CD4-positive, alpha-beta T cell treated with Interleukin-1 beta for 1 hour (primary cell): ENCODE measurements at regions not wholly inside any gene's neighbourhood (a gene's known extent, or its start where the extent isn't known, plus 50 kb on each side); places are given as distances from the start of the nearest gene placed in this dataset.
"Not testable (repeated sequence)": the region's sequence is repeated elsewhere in the genome, so short reads cannot be mapped to it uniquely, and the experiment has no call there.

ENCODE experiments used
- DNase-seq, 2 donors: peaks; one replicate each; pipeline ENCODE4 v3.0.0-alpha.2; 2020 to 2022

- no peak for DNase-seq
Measured at GRCh38 chr2:16357188-16357587, 308.4 kb downstream of the CYRIA start.

GRCh38 chr2:16351541-16351940 is 314.1 kb downstream of the CYRIA start:
- no peak for DNase-seq

DNA sequence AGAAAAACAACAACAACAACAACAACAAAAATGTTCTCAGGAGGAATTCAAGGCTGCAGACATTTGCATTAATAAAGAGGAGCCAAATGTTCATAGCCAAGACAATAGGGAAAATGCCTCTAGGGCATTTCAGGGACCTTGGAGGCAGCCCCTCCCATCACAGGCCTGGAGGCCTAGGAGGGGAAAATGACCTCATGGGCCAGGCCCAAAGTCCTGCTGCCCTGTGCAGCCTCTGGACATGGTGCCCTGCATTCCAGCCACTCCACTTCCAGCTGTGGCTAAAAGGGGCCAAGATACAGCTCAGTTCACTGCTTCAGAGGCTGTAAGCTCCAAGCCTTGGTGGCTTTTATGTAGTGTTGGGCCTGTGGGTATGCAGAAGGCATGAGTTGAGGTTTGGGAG is 314.5 kb downstream of the CYRIA start:
- no peak for DNase-seq

DNA sequence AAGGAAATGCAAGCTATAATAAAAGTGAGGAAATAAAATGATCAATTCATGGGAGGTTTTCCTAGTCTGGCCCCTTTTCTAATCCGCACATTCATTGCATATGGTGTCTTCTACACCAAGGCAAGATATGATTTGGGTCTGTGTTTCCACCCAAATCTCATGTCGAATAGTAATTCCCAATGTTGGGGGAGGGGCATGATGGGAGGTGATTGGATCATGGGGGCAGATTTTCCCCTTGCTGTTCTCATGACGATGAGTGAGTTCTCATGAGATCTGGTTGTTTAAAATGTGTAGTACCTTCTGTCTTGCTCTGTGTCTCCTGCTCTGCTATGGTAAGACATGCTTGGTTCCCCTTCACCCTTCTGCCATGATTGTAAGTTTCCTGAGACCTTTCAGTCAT is 315.4 kb downstream of the CYRIA start:
- DNase-seq: no peak

- DNase-seq: no peak
Measured at GRCh38 chr2:16349811-16350210, 315.8 kb downstream of the CYRIA start.

- DNase-seq: no peak
Measured at GRCh38 chr2:16348821-16349515, 316.7 kb downstream of the CYRIA start.

- DNase-seq: no peak
Measured at GRCh38 chr2:16346671-16347070, 319.0 kb downstream of the CYRIA start.

- not testable (repeated sequence) for DNase-seq
Measured at GRCh38 chr2:16345231-16345630, 320.4 kb downstream of the CYRIA start.

- no peak for DNase-seq
Measured at GRCh38 chr2:16339206-16339605, 326.4 kb downstream of the CYRIA start.

GRCh38 chr2:16338026-16338425 is 327.6 kb downstream of the CYRIA start:
- DNase-seq: no peak

GRCh38 chr2:16336916-16337315 is 328.7 kb downstream of the CYRIA start:
- no peak for DNase-seq

- DNase-seq: no peak
Measured at GRCh38 chr2:16336491-16336890, 329.1 kb downstream of the CYRIA start.

DNA sequence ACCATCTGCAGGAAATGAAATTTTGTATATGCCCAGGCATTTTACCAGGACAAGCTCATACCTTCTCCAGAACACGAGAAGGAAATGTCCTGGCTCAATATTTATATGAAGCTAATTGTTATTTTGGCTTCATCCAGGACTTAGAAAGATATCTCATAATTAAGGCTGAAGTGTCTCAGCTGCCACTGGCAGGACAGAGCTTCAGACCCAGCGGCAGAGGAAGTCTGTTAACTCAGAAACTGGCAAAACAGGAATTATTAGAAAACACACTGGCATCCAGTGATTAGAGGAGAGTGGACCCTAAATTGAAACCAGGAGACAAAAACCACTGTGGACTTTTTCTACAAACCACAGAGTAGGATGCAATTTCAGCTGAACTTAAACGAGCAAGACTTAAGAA is 329.7 kb downstream of the CYRIA start:
- no peak for DNase-seq

- no peak for DNase-seq
Measured at GRCh38 chr2:16335604-16335930, 330.1 kb downstream of the CYRIA start.

GRCh38 chr2:16334886-16335603 is 330.6 kb downstream of the CYRIA start:
- DNase-seq: no peak

DNA sequence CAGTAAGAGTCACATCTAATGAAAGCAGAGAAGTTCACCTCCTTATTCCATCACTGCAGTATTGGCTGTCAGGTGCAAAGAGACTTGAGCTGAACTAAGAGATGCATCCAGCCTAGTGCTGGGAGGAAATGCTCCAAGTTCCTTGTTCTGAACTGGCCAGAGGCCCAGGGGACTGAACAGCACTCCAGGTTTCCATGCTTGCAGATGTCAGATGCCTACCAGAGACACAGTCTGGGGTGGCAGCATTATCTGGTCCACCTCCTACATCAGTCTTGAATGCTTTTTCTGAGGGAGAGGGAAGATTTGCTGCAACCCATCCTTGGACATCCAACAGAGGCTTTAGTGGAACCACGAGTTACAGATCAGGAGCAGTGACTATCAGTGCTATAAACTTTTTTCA is 331.3 kb downstream of the CYRIA start:
- no peak for DNase-seq

DNA sequence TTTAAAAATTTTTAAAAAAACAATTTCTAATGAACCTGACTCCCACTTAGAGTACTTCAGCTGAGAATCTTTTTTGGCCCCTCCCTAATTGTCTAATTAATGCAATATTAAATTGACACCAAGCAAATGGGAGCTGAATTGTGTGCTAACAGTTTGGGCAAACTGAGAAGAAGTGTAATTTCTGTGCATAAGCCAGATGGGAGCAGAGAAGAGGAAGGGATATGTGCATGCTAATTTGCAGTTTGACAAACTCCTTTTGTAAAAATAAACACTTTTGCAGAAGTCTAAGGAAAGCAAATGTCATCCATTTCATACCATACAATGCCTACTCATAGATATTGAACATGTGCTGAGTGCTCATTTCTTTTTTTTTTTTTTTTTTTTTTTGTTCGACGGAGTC is 332.0 kb downstream of the CYRIA start:
- DNase-seq: no peak

DNA sequence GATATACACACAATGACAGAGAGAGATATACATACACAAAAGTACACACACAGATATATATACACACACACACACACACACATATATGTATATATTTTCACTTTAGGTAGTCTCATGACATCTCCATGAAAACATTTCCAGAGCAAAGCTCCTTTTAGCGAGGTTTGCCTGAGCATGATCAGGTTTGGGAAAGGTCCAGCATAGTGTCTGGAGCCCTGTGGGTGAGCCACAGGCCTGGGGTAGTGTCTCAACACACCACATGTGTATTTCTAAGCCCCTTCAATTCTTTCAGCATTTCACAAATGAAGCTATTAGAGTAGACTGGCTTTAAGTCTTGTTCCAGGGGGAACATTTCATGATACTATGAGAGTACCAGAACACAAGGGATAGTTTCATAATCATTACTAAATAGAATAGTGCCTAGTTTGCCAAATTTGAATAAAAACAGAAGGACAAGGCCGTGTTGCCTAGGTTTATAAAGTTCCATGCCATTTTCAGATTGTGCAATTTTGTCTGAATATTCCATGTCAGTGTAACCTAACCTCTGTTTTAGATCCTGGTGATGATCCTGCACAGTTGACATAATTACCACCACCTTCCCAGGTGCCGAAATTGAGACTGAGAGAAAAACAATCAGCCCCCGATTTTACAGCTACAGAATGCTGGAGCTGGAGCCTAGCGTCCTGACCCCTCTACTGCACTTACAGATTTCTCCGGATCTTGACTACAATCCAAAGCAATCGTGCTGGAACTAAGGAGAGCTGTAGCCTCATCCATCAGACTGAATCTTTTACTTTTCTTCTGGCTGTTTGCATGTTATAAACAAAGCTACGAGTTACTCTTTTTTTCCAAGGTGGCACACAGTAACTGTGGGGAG is 332.7 kb downstream of the CYRIA start:
- no peak for DNase-seq

GRCh38 chr2:16331772-16332171 is 333.9 kb downstream of the CYRIA start:
- DNase-seq: no peak

DNA sequence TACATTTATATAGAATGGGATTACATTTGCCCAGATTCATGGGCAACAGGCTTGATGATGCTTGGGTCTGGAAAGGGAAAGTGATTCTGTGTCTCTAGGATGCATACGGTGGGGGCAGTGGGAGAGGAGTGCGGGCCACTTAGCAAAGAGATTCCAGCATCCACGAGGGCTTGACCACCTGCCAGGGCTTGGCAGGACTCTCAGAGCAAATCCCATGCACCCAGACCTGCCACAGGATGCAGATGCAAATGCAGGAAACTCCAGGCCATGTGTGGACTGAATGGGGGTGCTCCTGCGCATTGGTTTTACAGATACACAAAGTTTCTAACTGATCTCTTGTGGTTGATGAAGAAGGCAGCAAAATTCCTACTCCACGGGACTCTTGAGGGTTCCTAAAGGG is 334.7 kb downstream of the CYRIA start:
- no peak for DNase-seq

- DNase-seq: no peak
Measured at GRCh38 chr2:16330571-16330970, 335.1 kb downstream of the CYRIA start.

GRCh38 chr2:16330012-16330411 is 335.6 kb downstream of the CYRIA start:
- DNase-seq: no peak

- DNase-seq: no peak
Measured at GRCh38 chr2:16329421-16329820, 336.2 kb downstream of the CYRIA start.
